Ishikawa (cell line): ENCODE measurements at regions not wholly inside any gene's neighbourhood (a gene's known extent, or its start where the extent isn't known, plus 50 kb on each side); places are given as distances from the start of the nearest gene placed in this dataset.

Source experiments
- CEBPB ChIP-seq: IDR thresholded peaks from 2 replicates; pipeline ENCODE4 v1.6.1; 2012
- EP300 ChIP-seq: IDR thresholded peaks from 2 replicates; pipeline ENCODE4 v1.6.1; 2012; ENCODE audit warnings: borderline replicate concordance
- REST ChIP-seq: IDR thresholded peaks from 2 replicates; pipeline ENCODE4 v1.6.1; 2012; ENCODE audit warnings: low read depth, mild to moderate bottlenecking
- TAF1 ChIP-seq: IDR thresholded peaks from 2 replicates; pipeline ENCODE4 v1.6.1; 2012; ENCODE audit warnings: low read depth, mild to moderate bottlenecking
- TCF12 ChIP-seq: IDR thresholded peaks from 2 replicates; pipeline ENCODE4 v1.6.1; 2012; ENCODE audit warnings: low read depth
- USF1 ChIP-seq: IDR thresholded peaks from 2 replicates; pipeline ENCODE4 v1.6.1; 2012

- no peak for TF ChIP-seq EP300
- TF ChIP-seq CEBPB: no peak
- TF ChIP-seq REST: no peak
- no peak for TF ChIP-seq TCF12
- TF ChIP-seq TAF1: no peak
- TF ChIP-seq USF1: no peak
Measured at GRCh38 chr6:125375013-125375412, 73.2 kb upstream of the HDDC2 start.
